HG03575 (cell line): ENCODE measurements at regions not wholly inside any gene's neighbourhood (a gene's known extent, or its start where the extent isn't known, plus 50 kb on each side); places are given as distances from the start of the nearest gene placed in this dataset.

Experiments used
- ATAC-seq: cut with Tn5 transposase; IDR thresholded peaks from one replicate; pipeline ENCODE4 v1.9.1; 2021; ENCODE audit not compliant: unreplicated experiment, insufficient number of reproducible peaks, low FRiP score; ENCODE audit errors: extremely low read depth

GRCh38 chr9:90287567-90288274 is 354.9 kb downstream of the DIRAS2 start:
- ATAC-seq: peak; percentile 49

- no peak for ATAC-seq
Measured at GRCh38 chr9:90288275-90288639, 354.4 kb downstream of the DIRAS2 start.

GRCh38 chr9:90290716-90291485 is 351.7 kb downstream of the DIRAS2 start:
- ATAC-seq: no peak

- no peak for ATAC-seq
Measured at GRCh38 chr9:90296539-90296938, 346.1 kb downstream of the DIRAS2 start.

GRCh38 chr9:90299968-90300367 is 342.7 kb downstream of the DIRAS2 start:
- ATAC-seq: no peak

GRCh38 chr9:90300611-90301276 is 341.9 kb downstream of the DIRAS2 start:
- no peak for ATAC-seq

- no peak for ATAC-seq
Measured at GRCh38 chr9:90301277-90301653, 341.4 kb downstream of the DIRAS2 start.

- no peak for ATAC-seq
Measured at GRCh38 chr9:90303655-90304054, 339.0 kb downstream of the DIRAS2 start.

- ATAC-seq: no peak
Measured at GRCh38 chr9:90306158-90306557, 336.5 kb downstream of the DIRAS2 start.

GRCh38 chr9:90307167-90307833 is 335.3 kb downstream of the DIRAS2 start:
- ATAC-seq: no peak

GRCh38 chr9:90307891-90308290 is 334.7 kb downstream of the DIRAS2 start:
- no peak for ATAC-seq

GRCh38 chr9:90308691-90309090 is 333.9 kb downstream of the DIRAS2 start:
- no peak for ATAC-seq

- ATAC-seq: no peak
Measured at GRCh38 chr9:90309809-90310520, 332.7 kb downstream of the DIRAS2 start.

- no peak for ATAC-seq
Measured at GRCh38 chr9:90310521-90310876, 332.1 kb downstream of the DIRAS2 start.

- ATAC-seq: no peak
Measured at GRCh38 chr9:90311811-90312210, 330.8 kb downstream of the DIRAS2 start.

- ATAC-seq: no peak
Measured at GRCh38 chr9:90322296-90322695, 320.3 kb downstream of the DIRAS2 start.

- ATAC-seq: no peak
Measured at GRCh38 chr9:90325913-90326653, 316.5 kb downstream of the DIRAS2 start.

- no peak for ATAC-seq
Measured at GRCh38 chr9:90330231-90330630, 312.4 kb downstream of the DIRAS2 start.
